GM12865 (cell line): ENCODE measurements at regions not wholly inside any gene's neighbourhood (a gene's known extent, or its start where the extent isn't known, plus 50 kb on each side); places are given as distances from the start of the nearest gene placed in this dataset.

ENCODE experiments used
- DNase-seq: peaks from one replicate; pipeline ENCODE4 v3.0.0; 2010; ENCODE audit warnings: low read depth
- H3K4me3 ChIP-seq: 2 replicates; pipeline ENCODE4 v1.5.1; 2011; ENCODE audit warnings: mild to moderate bottlenecking, low read depth, low read length, control low read depth
- TF ChIP-seq, protein P1 (sequence below): IDR thresholded peaks from 2 replicates; pipeline ENCODE4 v1.5.1; 2011; ENCODE audit warnings: low read length, control low read depth, low read depth, inconsistent platforms; ENCODE audit not compliant: insufficient read depth; ENCODE audit errors: missing control alignments

GRCh38 chr10:47144525-47144924 lies 155.5 kb upstream of the GDF10 start:
- no peak overlapping the region for H3K4me3 ChIP-seq
- TF ChIP-seq, protein P1, sequence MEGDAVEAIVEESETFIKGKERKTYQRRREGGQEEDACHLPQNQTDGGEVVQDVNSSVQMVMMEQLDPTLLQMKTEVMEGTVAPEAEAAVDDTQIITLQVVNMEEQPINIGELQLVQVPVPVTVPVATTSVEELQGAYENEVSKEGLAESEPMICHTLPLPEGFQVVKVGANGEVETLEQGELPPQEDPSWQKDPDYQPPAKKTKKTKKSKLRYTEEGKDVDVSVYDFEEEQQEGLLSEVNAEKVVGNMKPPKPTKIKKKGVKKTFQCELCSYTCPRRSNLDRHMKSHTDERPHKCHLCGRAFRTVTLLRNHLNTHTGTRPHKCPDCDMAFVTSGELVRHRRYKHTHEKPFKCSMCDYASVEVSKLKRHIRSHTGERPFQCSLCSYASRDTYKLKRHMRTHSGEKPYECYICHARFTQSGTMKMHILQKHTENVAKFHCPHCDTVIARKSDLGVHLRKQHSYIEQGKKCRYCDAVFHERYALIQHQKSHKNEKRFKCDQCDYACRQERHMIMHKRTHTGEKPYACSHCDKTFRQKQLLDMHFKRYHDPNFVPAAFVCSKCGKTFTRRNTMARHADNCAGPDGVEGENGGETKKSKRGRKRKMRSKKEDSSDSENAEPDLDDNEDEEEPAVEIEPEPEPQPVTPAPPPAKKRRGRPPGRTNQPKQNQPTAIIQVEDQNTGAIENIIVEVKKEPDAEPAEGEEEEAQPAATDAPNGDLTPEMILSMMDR = no peak
- no peak for DNase-seq

DNA sequence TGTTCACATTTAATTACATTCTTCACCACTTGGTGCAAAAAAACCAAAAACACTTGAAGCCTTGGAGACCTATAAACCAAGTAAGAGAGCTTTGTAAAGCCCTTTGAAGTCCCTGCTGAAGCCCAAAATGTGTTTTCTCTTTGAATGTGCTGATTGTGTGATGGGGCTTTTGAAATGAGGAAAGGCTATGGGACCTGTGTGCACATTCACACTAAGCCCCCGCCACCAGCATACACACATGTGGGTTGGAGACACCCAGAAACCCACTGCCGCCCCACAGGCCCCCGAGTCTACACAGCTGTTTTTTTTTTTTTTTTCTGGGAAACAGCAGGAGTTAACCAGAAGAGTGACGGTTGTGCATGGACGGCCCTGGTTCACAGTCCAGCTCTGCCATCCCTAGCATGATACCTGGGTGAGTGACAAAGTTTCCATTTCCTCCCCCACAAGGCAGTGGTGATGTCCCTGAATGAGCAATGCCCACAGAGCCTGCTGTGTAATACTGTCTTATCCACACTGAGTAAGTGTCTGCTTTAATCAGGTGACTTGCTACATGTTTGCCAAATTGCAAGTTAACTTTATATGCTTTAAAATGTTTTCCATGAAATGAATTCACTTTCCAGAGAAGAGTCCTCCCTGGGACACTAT lies 154.6 kb upstream of the GDF10 start:
- DNase-seq = no peak
- TF ChIP-seq, protein P1 = no peak
- H3K4me3 ChIP-seq = no peak overlapping the region

- TF ChIP-seq, protein P1 = no peak
- no peak for DNase-seq
- no peak overlapping the region for H3K4me3 ChIP-seq
These were observed 153.4 kb upstream of the GDF10 start for GRCh38 chr10:47146572-47146971.

GRCh38 chr10:47147186-47147585 lies 152.8 kb upstream of the GDF10 start:
- no peak overlapping the region for H3K4me3 ChIP-seq
- TF ChIP-seq, protein P1 = no peak
- no peak for DNase-seq

GRCh38 chr10:47150581-47150980 lies 149.4 kb upstream of the GDF10 start:
- no peak overlapping the region for H3K4me3 ChIP-seq
- TF ChIP-seq, protein P1 = no peak
- no peak for DNase-seq

- TF ChIP-seq, protein P1 = no peak
- H3K4me3 ChIP-seq = no peak overlapping the region
- no peak for DNase-seq
These were observed 148.1 kb upstream of the GDF10 start for GRCh38 chr10:47151920-47152319.

GRCh38 chr10:47152861-47153349 lies 147.1 kb upstream of the GDF10 start:
- TF ChIP-seq, protein P1 = peak; percentile 17
- no peak overlapping the region for H3K4me3 ChIP-seq
- peak; percentile 16 for DNase-seq
